ENCODE measurements at regions not wholly inside any gene's neighbourhood (a gene's known extent, or its start where the extent isn't known, plus 50 kb on each side); places are given as distances from the start of the nearest gene placed in this dataset.
"Not testable (repeated sequence)": the region's sequence is repeated elsewhere in the genome, so short reads cannot be mapped to it uniquely, and the experiment has no call there.

GRCh38 chr4:1569461-1570151 is 114.5 kb downstream of the FAM53A start:
- no peaks in the 10 kb centered on the region for H3K36me3 ChIP-seq (ENCODE audit: control insufficient read depth in 2 of 2, insufficient read depth in 2 of 2, low read length in 1 of 2)
- no peaks in the 10 kb centered on the region for H3K4me1 ChIP-seq (ENCODE audit: control insufficient read depth in 2 of 2, insufficient read depth in 2 of 2, low read length in 2 of 2)
- no peak for DNase-seq (ENCODE audit: low read depth in 6 of 9, low spot score in 9 of 9)
- no peak overlapping the region for H3K4me3 ChIP-seq (ENCODE audit: low read length in 2 of 2)
- 81% methylated on average over 20 of the region's 20 CpGs for WGBS
- H3K27ac ChIP-seq (ENCODE audit: low read depth in 1 of 2, low read length in 1 of 2): no peak overlapping the region
- no peaks in the 10 kb centered on the region for H3K9me3 ChIP-seq (ENCODE audit: control insufficient read depth in 2 of 2, insufficient read depth in 1 of 2, low read length in 1 of 2)
- H3K27me3 ChIP-seq (ENCODE audit: control insufficient read depth in 2 of 2, insufficient read depth in 1 of 2, low read length in 1 of 2): peaks cover 0 to 23% of the 10 kb centered on the region in 2 donors

GRCh38 chr4:1568855-1569460 is 115.2 kb downstream of the FAM53A start:
- H3K27me3 ChIP-seq (ENCODE audit: control insufficient read depth in 2 of 2, insufficient read depth in 1 of 2, low read length in 1 of 2): peaks cover 0 to 23% of the 10 kb centered on the region in 2 donors
- WGBS: 76% methylated on average over 31 of the region's 31 CpGs
- H3K27ac ChIP-seq (ENCODE audit: low read depth in 1 of 2, low read length in 1 of 2): no peak overlapping the region
- H3K4me1 ChIP-seq (ENCODE audit: control insufficient read depth in 2 of 2, insufficient read depth in 2 of 2, low read length in 2 of 2): no peaks in the 10 kb centered on the region
- no peak for DNase-seq (ENCODE audit: low read depth in 6 of 9, low spot score in 9 of 9)
- H3K36me3 ChIP-seq (ENCODE audit: control insufficient read depth in 2 of 2, insufficient read depth in 2 of 2, low read length in 1 of 2): no peaks in the 10 kb centered on the region
- H3K4me3 ChIP-seq (ENCODE audit: low read length in 2 of 2): no peak overlapping the region
- H3K9me3 ChIP-seq (ENCODE audit: control insufficient read depth in 2 of 2, insufficient read depth in 1 of 2, low read length in 1 of 2): no peaks in the 10 kb centered on the region

GRCh38 chr4:1567808-1568581 is 116.1 kb downstream of the FAM53A start:
- peaks cover 0 to 23% of the 10 kb centered on the region in 2 donors for H3K27me3 ChIP-seq (ENCODE audit: control insufficient read depth in 2 of 2, insufficient read depth in 1 of 2, low read length in 1 of 2)
- no peaks in the 10 kb centered on the region for H3K4me1 ChIP-seq (ENCODE audit: control insufficient read depth in 2 of 2, insufficient read depth in 2 of 2, low read length in 2 of 2)
- DNase-seq (ENCODE audit: low read depth in 6 of 9, low spot score in 9 of 9): no peak
- H3K36me3 ChIP-seq (ENCODE audit: control insufficient read depth in 2 of 2, insufficient read depth in 2 of 2, low read length in 1 of 2): no peaks in the 10 kb centered on the region
- no peaks in the 10 kb centered on the region for H3K9me3 ChIP-seq (ENCODE audit: control insufficient read depth in 2 of 2, insufficient read depth in 1 of 2, low read length in 1 of 2)
- 55% methylated on average over 42 of the region's 42 CpGs for WGBS
- no peak overlapping the region for H3K27ac ChIP-seq (ENCODE audit: low read depth in 1 of 2, low read length in 1 of 2)
- no peak overlapping the region for H3K4me3 ChIP-seq (ENCODE audit: low read length in 2 of 2)

GRCh38 chr4:1567519-1567807 is 116.7 kb downstream of the FAM53A start:
- 80% methylated on average over 6 of the region's 6 CpGs for WGBS
- Histone ChIP-seq H3K4me3 (ENCODE audit: low read length in 2 of 2) (no peak overlapping the region), H3K4me1 (ENCODE audit: control insufficient read depth in 2 of 2, insufficient read depth in 2 of 2, low read length in 2 of 2) (no peaks in the 10 kb centered on the region), H3K36me3 (ENCODE audit: control insufficient read depth in 2 of 2, insufficient read depth in 2 of 2, low read length in 1 of 2) (no peaks in the 10 kb centered on the region), H3K27ac (ENCODE audit: low read depth in 1 of 2, low read length in 1 of 2) (no peak overlapping the region), H3K27me3 (ENCODE audit: control insufficient read depth in 2 of 2, insufficient read depth in 1 of 2, low read length in 1 of 2) (peaks cover 0 to 23% of the 10 kb centered on the region in 2 donors), H3K9me3 (ENCODE audit: control insufficient read depth in 2 of 2, insufficient read depth in 1 of 2, low read length in 1 of 2) (no peaks in the 10 kb centered on the region)
- no peak for DNase-seq (ENCODE audit: low read depth in 6 of 9, low spot score in 9 of 9)

GRCh38 chr4:1566838-1567518 is 117.1 kb downstream of the FAM53A start:
- WGBS: 70% methylated on average over 15 of the region's 19 CpGs
- DNase-seq (ENCODE audit: low read depth in 6 of 9, low spot score in 9 of 9): no peak
- no peaks in the 10 kb centered on the region for H3K4me1 ChIP-seq (ENCODE audit: control insufficient read depth in 2 of 2, insufficient read depth in 2 of 2, low read length in 2 of 2)
- peaks cover 0 to 23% of the 10 kb centered on the region in 2 donors for H3K27me3 ChIP-seq (ENCODE audit: control insufficient read depth in 2 of 2, insufficient read depth in 1 of 2, low read length in 1 of 2)
- H3K27ac ChIP-seq (ENCODE audit: low read depth in 1 of 2, low read length in 1 of 2): no peak overlapping the region
- no peaks in the 10 kb centered on the region for H3K9me3 ChIP-seq (ENCODE audit: control insufficient read depth in 2 of 2, insufficient read depth in 1 of 2, low read length in 1 of 2)
- H3K36me3 ChIP-seq (ENCODE audit: control insufficient read depth in 2 of 2, insufficient read depth in 2 of 2, low read length in 1 of 2): no peaks in the 10 kb centered on the region
- no peak overlapping the region for H3K4me3 ChIP-seq (ENCODE audit: low read length in 2 of 2)

GRCh38 chr4:1566301-1566837 is 117.7 kb downstream of the FAM53A start:
- H3K4me1 ChIP-seq (ENCODE audit: control insufficient read depth in 2 of 2, insufficient read depth in 2 of 2, low read length in 2 of 2); DNase-seq (ENCODE audit: low read depth in 6 of 9, low spot score in 9 of 9); H3K9me3 ChIP-seq (ENCODE audit: control insufficient read depth in 2 of 2, insufficient read depth in 1 of 2, low read length in 1 of 2); H3K4me3 ChIP-seq (ENCODE audit: low read length in 2 of 2); H3K36me3 ChIP-seq (ENCODE audit: control insufficient read depth in 2 of 2, insufficient read depth in 2 of 2, low read length in 1 of 2); H3K27ac ChIP-seq (ENCODE audit: low read depth in 1 of 2, low read length in 1 of 2): not testable (repeated sequence)
- 53% methylated on average over 13 of the region's 14 CpGs for WGBS
- peaks cover 0 to 23% of the 10 kb centered on the region in 2 donors for H3K27me3 ChIP-seq (ENCODE audit: control insufficient read depth in 2 of 2, insufficient read depth in 1 of 2, low read length in 1 of 2)

GRCh38 chr4:1565598-1566295 is 118.4 kb downstream of the FAM53A start:
- Histone ChIP-seq H3K27ac (ENCODE audit: low read depth in 1 of 2, low read length in 1 of 2) (no peak overlapping the region), H3K27me3 (ENCODE audit: control insufficient read depth in 2 of 2, insufficient read depth in 1 of 2, low read length in 1 of 2) (peaks cover 0 to 23% of the 10 kb centered on the region in 2 donors), H3K4me3 (ENCODE audit: low read length in 2 of 2) (no peak overlapping the region), H3K36me3 (ENCODE audit: control insufficient read depth in 2 of 2, insufficient read depth in 2 of 2, low read length in 1 of 2) (no peaks in the 10 kb centered on the region), H3K9me3 (ENCODE audit: control insufficient read depth in 2 of 2, insufficient read depth in 1 of 2, low read length in 1 of 2) (no peaks in the 10 kb centered on the region), H3K4me1 (ENCODE audit: control insufficient read depth in 2 of 2, insufficient read depth in 2 of 2, low read length in 2 of 2) (no peaks in the 10 kb centered on the region)
- no peak for DNase-seq (ENCODE audit: low read depth in 6 of 9, low spot score in 9 of 9)
- WGBS: 70% methylated on average over 29 of the region's 29 CpGs

GRCh38 chr4:1564535-1565375 is 119.4 kb downstream of the FAM53A start:
- H3K36me3 ChIP-seq (ENCODE audit: control insufficient read depth in 2 of 2, insufficient read depth in 2 of 2, low read length in 1 of 2): no peaks in the 10 kb centered on the region
- DNase-seq (ENCODE audit: low read depth in 6 of 9, low spot score in 9 of 9): no peak
- H3K4me3 ChIP-seq (ENCODE audit: low read length in 2 of 2): no peak overlapping the region
- 65% methylated on average over 21 of the region's 21 CpGs for whole genome bisulfite sequencing
- no peaks in the 10 kb centered on the region for H3K4me1 ChIP-seq (ENCODE audit: control insufficient read depth in 2 of 2, insufficient read depth in 2 of 2, low read length in 2 of 2)
- H3K27ac ChIP-seq (ENCODE audit: low read depth in 1 of 2, low read length in 1 of 2): no peak overlapping the region
- H3K9me3 ChIP-seq (ENCODE audit: control insufficient read depth in 2 of 2, insufficient read depth in 1 of 2, low read length in 1 of 2): no peaks in the 10 kb centered on the region
- H3K27me3 ChIP-seq (ENCODE audit: control insufficient read depth in 2 of 2, insufficient read depth in 1 of 2, low read length in 1 of 2): peaks cover 0 to 23% of the 10 kb centered on the region in 2 donors
